GM21447 (cell line): ENCODE measurements at regions not wholly inside any gene's neighbourhood (a gene's known extent, or its start where the extent isn't known, plus 50 kb on each side); places are given as distances from the start of the nearest gene placed in this dataset.
"Not testable (repeated sequence)": the region's sequence is repeated elsewhere in the genome, so short reads cannot be mapped to it uniquely, and the experiment has no call there.

Experiments used
- ATAC-seq: cut with Tn5 transposase; IDR thresholded peaks from one replicate; pipeline ENCODE4 v1.9.1; 2021; ENCODE audit not compliant: unreplicated experiment

DNA sequence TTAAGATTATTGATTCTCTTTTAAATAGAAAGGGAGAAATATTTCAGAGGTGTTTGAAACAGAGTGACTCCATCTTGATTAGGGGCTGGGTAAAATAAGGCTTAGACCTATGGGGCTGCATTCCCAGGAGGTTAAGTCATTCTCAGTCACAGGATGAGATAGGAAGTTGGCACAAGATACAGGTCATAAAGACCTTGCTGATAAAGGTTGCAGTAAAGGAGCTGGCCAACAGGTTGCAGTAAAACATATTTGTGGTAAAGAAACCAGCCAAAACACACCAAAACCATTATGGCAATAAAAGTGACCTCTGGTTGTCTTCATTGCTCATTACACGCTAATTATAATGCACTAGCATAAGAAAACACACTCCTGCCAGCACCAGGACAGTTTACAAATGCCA, 165.0 kb downstream of the SPIN4 start:
- no peak for ATAC-seq

DNA sequence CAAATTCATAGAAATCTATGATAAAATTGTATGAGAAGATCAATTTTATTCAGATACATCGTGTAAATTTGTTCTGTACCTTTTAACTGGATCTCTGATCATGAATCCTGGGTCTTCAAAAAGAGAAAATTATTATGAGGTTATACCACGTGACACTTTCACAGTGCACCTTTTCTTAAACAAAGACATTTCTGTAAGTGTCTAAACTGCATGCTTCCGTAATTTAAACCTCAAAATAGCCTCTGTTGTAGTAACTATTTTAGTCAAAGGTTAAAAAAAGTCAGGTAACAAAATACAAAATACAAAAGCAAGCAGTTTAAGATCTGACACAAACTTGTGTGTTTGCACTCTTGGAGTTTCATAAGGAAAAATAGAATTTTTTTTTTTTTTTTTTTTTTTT, 171.3 kb downstream of the SPIN4 start:
- not testable (repeated sequence) for ATAC-seq

GRCh38 chrX:63176578-63176977, 174.6 kb downstream of the SPIN4 start:
- not testable (repeated sequence) for ATAC-seq

DNA sequence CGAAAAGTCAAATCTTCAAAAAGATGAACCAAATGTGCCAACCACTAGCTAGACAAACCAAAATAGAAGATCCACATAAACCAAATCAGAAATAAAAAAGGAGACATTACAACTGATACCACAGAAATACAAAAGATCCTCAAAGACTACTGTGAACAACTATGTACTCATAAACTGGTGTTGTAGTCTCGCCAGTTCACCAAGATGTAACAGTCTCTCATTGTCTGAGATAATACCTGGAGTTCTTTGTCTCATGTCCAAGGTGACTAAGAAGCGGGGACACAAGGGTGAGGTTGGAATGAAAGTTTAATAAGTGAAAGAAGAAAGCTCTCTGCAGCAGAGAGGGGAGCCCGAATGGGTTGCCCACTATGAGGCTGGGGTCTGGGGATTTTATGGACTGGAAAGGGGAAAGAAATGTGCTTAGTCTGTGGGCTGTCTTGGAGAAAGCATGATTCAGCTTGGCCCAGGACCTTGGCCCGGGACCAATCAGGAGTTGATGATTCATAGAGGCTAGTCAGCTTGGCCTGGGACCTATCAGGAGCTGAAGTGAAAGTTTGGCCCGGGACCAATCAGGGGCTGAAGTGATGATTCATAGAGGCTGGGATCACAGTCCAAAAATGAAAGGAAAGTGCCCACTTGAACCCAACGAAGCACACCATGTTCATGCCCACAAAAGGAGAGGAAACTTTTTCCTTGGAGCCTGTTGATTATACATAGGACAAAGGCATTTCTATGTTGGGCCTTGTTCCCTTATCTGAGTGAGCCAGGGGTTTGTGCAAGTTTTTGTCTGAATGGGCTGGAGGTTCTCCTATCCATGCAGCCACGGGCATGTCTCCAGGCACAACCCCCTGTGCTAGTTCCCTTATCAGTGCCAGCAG, 177.1 kb downstream of the SPIN4 start:
- not testable (repeated sequence) for ATAC-seq

- not testable (repeated sequence) for ATAC-seq
Measured at GRCh38 chrX:63169416-63169815, 181.7 kb downstream of the SPIN4 start.

DNA sequence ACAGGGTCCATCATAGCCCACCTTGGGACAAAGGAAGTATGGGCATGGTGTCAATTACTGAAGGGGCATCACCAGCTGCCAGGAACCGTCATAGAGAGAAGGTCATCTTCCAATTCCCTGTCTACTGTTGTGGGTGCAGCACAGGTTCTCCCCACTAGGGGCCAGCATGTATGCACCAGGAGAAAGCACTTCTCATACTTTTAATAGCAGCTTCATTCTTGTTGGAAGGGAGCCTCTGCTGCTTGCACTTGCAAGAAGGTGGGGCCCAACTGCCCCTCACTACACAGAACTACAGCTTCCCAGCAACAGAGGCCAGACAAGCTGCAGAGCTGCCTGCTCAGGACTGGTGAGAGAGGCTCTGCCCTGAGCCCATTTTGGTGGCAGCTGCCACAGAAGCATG, 182.2 kb downstream of the SPIN4 start:
- not testable (repeated sequence) for ATAC-seq

GRCh38 chrX:63167002-63167401, 184.1 kb downstream of the SPIN4 start:
- ATAC-seq, result not testable (repeated sequence)

- ATAC-seq, result not testable (repeated sequence)
Measured at GRCh38 chrX:63160994-63161393, 190.1 kb downstream of the SPIN4 start.

GRCh38 chrX:63160340-63160739, 190.8 kb downstream of the SPIN4 start:
- not testable (repeated sequence) for ATAC-seq

GRCh38 chrX:63145526-63145925, 205.6 kb downstream of the SPIN4 start:
- not testable (repeated sequence) for ATAC-seq

DNA sequence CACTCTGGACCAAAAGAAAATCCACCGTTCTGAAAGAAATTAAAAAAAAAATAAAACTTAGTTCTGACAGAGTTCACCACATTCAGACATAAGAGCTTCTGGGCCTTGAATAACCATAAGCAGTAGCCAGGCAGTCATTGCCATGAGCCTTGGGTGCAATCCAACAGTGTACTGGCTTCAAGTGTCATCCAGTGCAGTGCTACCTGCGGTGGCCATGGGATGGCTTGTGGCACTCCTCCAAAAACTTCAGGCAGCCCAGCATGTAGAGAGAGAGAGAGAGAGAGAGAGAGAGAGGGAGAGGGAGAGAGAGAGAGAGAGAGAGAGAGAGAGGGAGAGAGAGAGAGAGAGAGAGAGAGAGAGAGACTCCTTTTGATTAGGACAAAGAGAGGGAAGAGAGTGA, 208.5 kb downstream of the SPIN4 start:
- ATAC-seq, result not testable (repeated sequence)

DNA sequence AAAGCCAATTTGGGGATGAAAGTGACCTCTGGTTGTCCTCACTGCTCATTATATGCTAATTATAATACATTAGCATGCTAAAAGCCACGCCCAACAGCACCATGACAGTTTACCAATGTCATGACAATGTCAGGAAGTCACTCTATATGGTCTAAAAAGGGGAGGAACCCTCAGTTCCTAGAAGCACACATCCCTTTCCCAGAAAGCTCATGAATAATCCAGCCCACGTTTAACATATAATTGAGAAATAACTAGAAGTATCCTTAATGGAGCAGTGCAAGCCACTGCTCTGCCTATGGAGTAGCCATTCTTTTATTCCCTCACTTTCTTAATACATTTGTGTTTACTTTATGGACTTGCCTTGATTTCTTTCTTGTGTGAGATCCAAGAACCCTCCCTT, 215.3 kb downstream of the SPIN4 start:
- not testable (repeated sequence) for ATAC-seq

GRCh38 chrX:63128509-63128908, 222.6 kb downstream of the SPIN4 start:
- ATAC-seq, result no peak

DNA sequence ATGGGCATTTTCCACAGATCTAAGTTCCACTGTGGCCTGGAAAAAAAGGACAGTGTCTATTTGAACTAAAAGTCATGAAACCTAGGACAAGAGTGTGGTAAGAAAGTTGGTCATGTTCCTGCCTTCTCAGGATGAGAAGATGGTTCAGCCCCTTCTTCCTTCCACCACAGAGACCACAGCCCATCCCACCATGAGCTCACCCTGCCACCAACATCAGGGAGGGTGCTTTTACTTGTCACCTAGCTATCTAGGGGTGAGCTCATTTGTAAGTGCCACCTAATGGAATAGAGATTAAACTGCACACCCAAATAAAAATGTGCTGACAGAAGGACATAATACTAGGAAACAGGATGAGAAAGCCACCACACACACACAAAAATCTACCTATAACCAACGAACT, 235.9 kb downstream of the SPIN4 start:
- no peak for ATAC-seq

GRCh38 chrX:63101879-63102620, 249.1 kb downstream of the SPIN4 start:
- no peak for ATAC-seq

DNA sequence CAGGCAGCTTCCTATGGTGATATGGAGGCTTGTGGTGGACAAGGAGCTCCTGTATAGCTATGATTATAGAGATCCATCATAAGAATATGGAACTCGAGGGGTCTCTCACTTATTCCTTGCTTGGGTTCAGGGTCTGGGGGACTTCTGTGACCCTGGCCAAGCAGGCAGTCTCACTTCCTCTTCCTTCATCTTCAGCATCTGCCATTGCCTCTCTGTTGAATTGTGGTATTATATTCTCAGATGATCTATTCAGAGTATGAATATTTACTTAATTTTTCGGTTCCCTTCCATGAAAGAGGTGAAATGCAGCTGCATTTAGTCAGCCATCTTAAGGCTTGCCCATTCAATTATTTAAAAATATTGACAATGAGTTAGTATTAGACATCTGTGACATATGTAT, 292.9 kb downstream of the SPIN4 start:
- no peak for ATAC-seq

DNA sequence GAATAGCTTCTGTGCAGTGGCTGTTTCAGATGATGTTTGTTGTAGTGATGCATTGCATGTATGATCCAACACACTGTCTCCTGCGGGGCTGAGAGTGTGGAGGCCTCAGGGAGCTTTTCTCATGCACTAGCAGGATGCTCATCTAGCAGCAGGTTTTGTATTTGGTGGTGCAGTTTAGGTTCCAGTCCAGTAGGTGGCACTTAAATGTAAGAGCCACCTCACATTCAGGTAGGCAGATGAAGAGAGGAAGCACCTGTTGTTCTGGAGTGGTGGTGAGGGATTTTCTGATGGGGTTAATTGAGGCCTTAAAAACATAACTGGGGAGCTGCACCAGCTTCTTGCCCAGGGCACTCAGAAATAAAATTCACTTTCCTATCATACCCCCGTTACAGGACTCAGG, 300.9 kb downstream of the SPIN4 start:
- ATAC-seq, result no peak

DNA sequence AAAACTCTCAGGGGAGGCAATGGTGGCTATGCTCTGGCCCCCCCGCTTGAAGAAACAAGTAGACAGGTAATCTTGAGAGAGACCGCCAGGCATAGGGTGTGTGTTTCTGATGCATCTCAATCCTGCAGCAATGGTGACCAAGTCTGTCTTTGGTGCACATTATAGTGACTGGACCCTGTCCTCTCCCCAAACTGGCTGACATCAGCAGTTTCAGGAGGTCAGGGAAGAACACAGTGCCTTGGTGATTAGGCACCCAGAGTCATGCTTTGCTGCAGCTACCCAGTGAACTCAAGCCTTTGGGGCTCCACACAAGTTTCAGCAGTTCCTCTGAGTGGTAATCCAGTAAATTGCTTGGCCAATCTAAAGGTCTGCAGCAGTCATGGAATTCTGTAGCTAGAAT, 318.3 kb downstream of the SPIN4 start:
- no peak for ATAC-seq

DNA sequence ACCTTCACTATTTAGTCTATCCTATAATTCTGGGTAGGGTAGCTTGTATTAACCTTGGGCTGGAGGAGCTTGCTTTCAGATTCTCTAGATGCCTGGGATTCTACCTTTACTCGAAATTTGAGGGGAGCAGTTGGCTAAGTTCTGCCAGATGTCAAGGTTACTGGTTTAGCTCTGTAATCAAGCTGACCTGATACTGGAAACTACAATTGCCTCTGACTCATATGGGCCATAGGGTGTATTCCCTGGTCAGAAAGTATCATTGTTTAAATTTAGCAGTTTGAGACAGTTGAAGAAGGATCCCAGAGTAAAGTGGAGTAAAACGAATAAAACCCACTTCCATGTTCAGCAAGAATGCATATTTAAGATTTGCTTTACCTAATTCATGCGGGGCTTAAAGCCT, 337.6 kb downstream of the SPIN4 start:
- no peak for ATAC-seq

DNA sequence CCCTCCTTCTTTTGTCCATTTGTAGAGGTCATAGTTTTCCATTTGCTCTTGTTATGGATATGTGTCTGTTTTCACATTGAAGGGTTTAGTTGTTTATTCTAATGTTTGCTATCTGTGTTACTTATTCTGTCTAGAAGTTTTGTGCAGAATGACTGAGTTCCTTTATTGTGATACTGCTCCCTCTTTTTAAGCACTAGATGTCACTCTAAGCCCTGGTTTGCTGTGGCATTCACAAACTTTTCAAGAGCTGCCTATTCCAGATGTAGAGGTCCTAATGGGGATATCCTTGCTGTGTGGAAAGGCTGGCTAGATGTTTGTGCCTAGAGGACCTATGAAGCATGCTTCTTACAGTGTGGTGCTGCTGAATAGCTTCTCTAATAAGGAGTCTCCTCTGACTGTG, 338.6 kb downstream of the SPIN4 start:
- ATAC-seq, result no peak

- ATAC-seq, result not testable (repeated sequence)
Measured at GRCh38 chrX:63000196-63000595, 350.9 kb downstream of the SPIN4 start.
